HepG2 (cell line): ENCODE measurements at regions not wholly inside any gene's neighbourhood (a gene's known extent, or its start where the extent isn't known, plus 50 kb on each side); places are given as distances from the start of the nearest gene placed in this dataset.
A peak's percentile ranks its signal among the peaks of the same experiment; 100 is the strongest.

ENCODE experiments used
- ATAC-seq: fragments of 200-7000 bp; cut with Tn5 transposase; 3 replicates; pipeline ENCODE4 v1.9.1; 2020; ENCODE audit warnings: mild to moderate bottlenecking, moderate library complexity
- BruUV-seq: library from RNA; stranded (reverse); fragments of 400-500 nt; replicated peaks from 2 replicates; lab custom pipeline; 2021; lab: Mats Ljungman, UMichigan
- CTCF ChIA-PET: fragments of 300-600 bp; formaldehyde crosslinking; extraction: SDS; loops from one replicate; lab custom pipeline; 2021; ENCODE audit warnings: low total read pairs, inconsistent platforms, low intra/inter-chr PET ratio; lab: Yijun Ruan, JAX
- POLR2A ChIA-PET: fragments of 350-600 bp; sonication (Branson Sonifier 250); formaldehyde crosslinking; loops from one replicate; lab custom pipeline; 2020; ENCODE audit warnings: antibody characterized with exemption, inconsistent platforms; lab: Yijun Ruan, JAX
- DNase-seq: peaks from one replicate; pipeline ENCODE4 v3.0.0-alpha.2; 2015; ENCODE audit warnings: low spot score
- FAIRE-seq: peaks from 3 replicates; lab custom pipeline; 2011; peaks lifted over from hg19 to GRCh38; lab: Jason Lieb, UNC
- H2AFZ ChIP-seq: one replicate; pipeline ENCODE4 v1.6.1; 2011; ENCODE audit warnings: low read length, inconsistent platforms
- H3K27ac ChIP-seq: fragments of 300-600 bp; 3 replicates; pipeline ENCODE4 v1.8.0; 2011; ENCODE audit warnings: mixed run types, mild to moderate bottlenecking, mixed read lengths, low read length, inconsistent platforms; ENCODE audit not compliant: insufficient read depth; ENCODE audit errors: extremely low read length
- H3K27me3 ChIP-seq, 2 experiments: fragments of 200-600 bp in 1 of 2; 2 replicates in 1 of 2; 3 replicates in 1 of 2; pipeline versions ENCODE4 v1.6.0 to v1.8.0; 2011; ENCODE audit warnings: low read length in 2 of 2, mild to moderate bottlenecking in 2 of 2, moderate library complexity in 2 of 2, inconsistent platforms in 1 of 2; ENCODE audit not compliant: insufficient read depth in 2 of 2, control insufficient read depth in 1 of 2
- H3K36me3 ChIP-seq, 2 experiments: fragments of 200-600 bp in 1 of 2; replicated peaks in 1 of 2; 2 replicates in 1 of 2; 3 replicates in 1 of 2; pipeline versions ENCODE4 v1.5.1 to v1.8.0; 2011; ENCODE audit warnings: low read length in 2 of 2, inconsistent platforms in 1 of 2; ENCODE audit not compliant: insufficient read depth in 2 of 2, control insufficient read depth in 1 of 2
- H3K4me1 ChIP-seq: 2 replicates; pipeline ENCODE4 v1.5.1; 2012; ENCODE audit warnings: low read length, inconsistent platforms; ENCODE audit not compliant: insufficient read depth
- H3K4me2 ChIP-seq: 2 replicates; pipeline ENCODE4 v1.6.0; 2011; ENCODE audit warnings: low read depth, low read length, inconsistent platforms
- H3K4me3 ChIP-seq, 3 experiments: fragments of 200-600 bp in 1 of 3; sonication (generic), shearing (Covaris generic) in 1 of 3; replicated peaks in 1 of 3; 2 replicates each; pipeline ENCODE4 v1.5.1; 2011 to 2016; ENCODE audit warnings: low read length in 3 of 3, inconsistent platforms in 2 of 3, low read depth in 2 of 3, mild to moderate bottlenecking in 2 of 3, control low read depth in 1 of 3, mixed read lengths in 1 of 3; ENCODE audit not compliant: insufficient read depth in 1 of 3
- H3K79me2 ChIP-seq: one replicate; pipeline ENCODE4 v1.6.1; 2011; ENCODE audit warnings: low read length, inconsistent platforms; ENCODE audit not compliant: insufficient read depth
- H3K9ac ChIP-seq: 2 replicates; pipeline ENCODE4 v1.6.0; 2011; ENCODE audit warnings: mild to moderate bottlenecking, low read depth, low read length, inconsistent platforms; ENCODE audit not compliant: insufficient read depth
- H3K9me3 ChIP-seq: 2 replicates; pipeline ENCODE4 v1.5.1; 2012; ENCODE audit warnings: mild to moderate bottlenecking, low read length
- H4K20me1 ChIP-seq: 2 replicates; pipeline ENCODE4 v1.6.0; 2011; ENCODE audit warnings: inconsistent platforms, mild to moderate bottlenecking, low read length, moderate library complexity; ENCODE audit not compliant: insufficient read depth
- ELF3 ChIP-seq: IDR thresholded peaks from 2 replicates; pipeline ENCODE4 v1.6.1; 2016; ENCODE audit warnings: missing genetic modification reagents, missing compliant biosample characterization
- FOXA3 ChIP-seq: IDR thresholded peaks from 2 replicates; pipeline ENCODE4 v1.6.1; 2016; ENCODE audit warnings: missing genetic modification reagents, missing compliant biosample characterization
- KDM3A ChIP-seq: IDR thresholded peaks from 2 replicates; pipeline ENCODE4 v1.6.1; 2018; ENCODE audit warnings: low read depth, missing compliant biosample characterization
- MAFF ChIP-seq: IDR thresholded peaks from 2 replicates; pipeline ENCODE4 v1.6.1; 2011; ENCODE audit warnings: low read depth, low read length, improper control_type of control experiment
- MIXL1 ChIP-seq: IDR thresholded peaks from 2 replicates; pipeline ENCODE4 v1.6.1; 2016
- NCOA5 ChIP-seq: sonication (generic); formaldehyde crosslinking; IDR thresholded peaks from 2 replicates; pipeline ENCODE4 v1.4.0; 2020; ENCODE audit warnings: missing genetic modification reagents
- POLR2AphosphoS2 ChIP-seq: IDR thresholded peaks from 2 replicates; pipeline ENCODE4 v1.6.1; 2011; ENCODE audit warnings: low read depth, low read length, improper control_type of control experiment
- RXRB ChIP-seq: IDR thresholded peaks from 2 replicates; pipeline ENCODE4 v1.6.1; 2016; ENCODE audit warnings: borderline replicate concordance, missing genetic modification reagents, missing compliant biosample characterization
- SAP130 ChIP-seq: IDR thresholded peaks from 2 replicates; pipeline ENCODE4 v1.6.1; 2016; ENCODE audit warnings: low read depth
- STAG1 ChIP-seq: sonication (generic); formaldehyde crosslinking; IDR thresholded peaks from 2 replicates; pipeline ENCODE4 v1.4.0; 2020; ENCODE audit warnings: missing genetic modification reagents
- STAT5B ChIP-seq: sonication (generic); formaldehyde crosslinking; IDR thresholded peaks from 2 replicates; pipeline ENCODE4 v1.4.0; 2020; ENCODE audit warnings: missing genetic modification reagents
- TEAD3 ChIP-seq: optimal IDR thresholded peaks from 2 replicates; pipeline ENCODE3; 2016; ENCODE audit warnings: borderline replicate concordance
- ZNF678 ChIP-seq: sonication (generic); formaldehyde crosslinking; IDR thresholded peaks from 2 replicates; pipeline ENCODE4 v1.4.0; 2020; ENCODE audit warnings: mild to moderate bottlenecking, missing genetic modification reagents
- ZNF724P ChIP-seq: sonication (generic); formaldehyde crosslinking; IDR thresholded peaks from 2 replicates; pipeline ENCODE4 v1.8.0; 2022; ENCODE audit warnings: missing genetic modification reagents, borderline replicate concordance
- WGBS: methylation state at CpG from one replicate; pipeline ENCODE4 v1.1.6; 2017; ENCODE audit warnings: low lambda C conversion rate; 5-methylcytosine and 5-hydroxymethylcytosine counted together
- in situ Hi-C: cut with HindIII; loops from 2 replicates; pipeline ENCODE4 v1.10.0; 2017; ENCODE audit warnings: low pct_unique_long_range_greater_than_20kb; ENCODE audit not compliant: extremely low pct_ligation_motif_present
- intact Hi-C: fragments of 100-400 bp; cut with micrococcal nuclease; formaldehyde crosslinking; loops from one replicate; pipeline ENCODE4 v1.10.0; 2022; ENCODE audit not compliant: unreplicated experiment
- TF ChIP-seq, protein P1 (sequence below): sonication (generic); formaldehyde crosslinking; IDR thresholded peaks from 2 replicates; pipeline ENCODE4 v1.4.0; 2020; ENCODE audit warnings: missing genetic modification reagents, mild to moderate bottlenecking, borderline replicate concordance

DNA sequence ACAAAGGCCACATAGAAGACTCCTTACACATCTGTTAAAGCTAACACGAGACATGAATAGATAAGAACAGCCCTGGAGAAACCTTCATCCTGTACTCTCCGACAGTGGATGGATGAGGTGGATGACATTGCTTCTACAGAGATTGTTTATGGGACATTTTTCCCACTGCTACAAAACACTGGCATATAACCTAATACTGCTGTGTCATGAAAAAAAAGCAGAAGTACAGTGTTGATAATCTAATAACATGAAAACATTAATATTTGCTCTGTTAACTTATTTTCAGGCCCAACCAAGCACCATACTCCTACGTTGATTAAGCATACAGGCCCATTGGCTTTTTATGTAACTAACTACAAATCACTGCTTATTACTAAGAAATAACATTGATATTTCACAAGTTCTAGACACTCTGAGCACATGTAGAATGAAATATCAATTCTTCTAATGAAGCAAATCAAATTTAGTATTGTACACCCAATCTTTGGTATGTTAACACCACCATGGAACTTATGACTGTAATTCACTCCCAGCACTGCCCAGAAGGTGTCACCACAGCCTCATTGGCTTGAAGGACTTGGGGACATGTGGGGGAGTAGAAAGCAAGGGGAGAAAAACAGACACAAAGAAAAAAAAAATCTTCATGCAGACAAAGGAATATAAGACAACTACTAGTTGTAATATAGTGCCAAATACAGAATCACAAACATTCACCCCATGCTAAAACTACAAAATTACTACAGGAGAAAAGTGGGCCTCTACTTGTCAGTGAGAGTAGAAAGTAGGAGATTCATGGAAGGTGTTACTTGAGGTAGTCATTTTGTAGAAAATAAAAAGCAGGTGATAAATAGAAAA, 330.0 kb upstream of the PMFBP1 start (continued):
- TF ChIP-seq STAG1 (CRISPR knock-in tag) (peak; percentile 98), TEAD3 (peak; percentile 63), MIXL1 (CRISPR knock-in tag) (0 out of 2 replicates have a peak, but pooled peaks have one; percentile 53), ZNF678 (CRISPR knock-in tag) (no peak), ELF3 (CRISPR knock-in tag) (0 out of 2 replicates have a peak, but pooled peaks have one; percentile 9), RXRB (CRISPR knock-in tag) (peak; percentile 38; the same call in 1 of the 2 replicates), FOXA3 (CRISPR knock-in tag) (no peak), KDM3A (CRISPR knock-in tag) (peak; percentile 43; the same call in 1 of the 2 replicates), SAP130 (CRISPR knock-in tag) (peak; percentile 26; the same call in 1 of the 2 replicates), MAFF (peak; percentile 88)
- TF ChIP-seq, protein P1, sequence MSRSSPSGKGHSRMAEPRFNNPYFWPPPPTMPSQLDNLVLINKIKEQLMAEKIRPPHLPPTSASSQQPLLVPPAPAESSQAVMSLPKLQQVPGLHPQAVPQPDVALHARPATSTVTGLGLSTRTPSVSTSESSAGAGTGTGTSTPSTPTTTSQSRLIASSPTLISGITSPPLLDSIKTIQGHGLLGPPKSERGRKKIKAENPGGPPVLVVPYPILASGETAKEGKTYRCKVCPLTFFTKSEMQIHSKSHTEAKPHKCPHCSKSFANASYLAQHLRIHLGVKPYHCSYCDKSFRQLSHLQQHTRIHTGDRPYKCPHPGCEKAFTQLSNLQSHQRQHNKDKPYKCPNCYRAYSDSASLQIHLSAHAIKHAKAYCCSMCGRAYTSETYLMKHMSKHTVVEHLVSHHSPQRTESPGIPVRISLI (CRISPR knock-in tag), result peak; percentile 15; the same call in 1 of the 2 replicates
- TF ChIP-seq, all 625 proteins: peak for 21

DNA sequence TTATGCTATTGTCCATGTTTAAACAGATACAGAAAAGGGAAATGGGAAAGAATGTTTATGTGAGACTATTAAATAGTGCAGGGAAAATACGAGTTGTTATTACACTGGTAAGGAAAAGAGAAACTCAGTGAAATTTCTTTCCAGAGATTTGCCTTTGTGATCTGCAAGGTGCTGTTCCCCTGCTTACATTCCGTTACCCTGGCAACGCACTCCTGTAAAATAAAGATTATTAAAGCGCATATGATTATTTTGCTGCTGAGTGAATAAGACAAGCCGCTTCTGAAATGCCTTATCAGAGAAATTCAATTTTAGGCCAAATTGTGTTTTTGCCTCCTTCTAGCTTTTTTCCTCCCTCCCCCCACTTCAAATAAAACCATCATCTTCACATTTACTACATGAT, 328.6 kb upstream of the PMFBP1 start:
- no peak for FAIRE-seq
- in situ Hi-C loops (loop anchor here (25.0 kb wide), 2 partner anchors 337 to 687 kb away; no protein-coding TSS in a partner anchor), intact Hi-C loops (loop anchor here (5.0 kb wide), 2 partner anchors 162 to 322 kb away; no protein-coding TSS in a partner anchor)
- ATAC-seq, result no peak
- TF ChIP-seq POLR2AphosphoS2 (no peak), STAT5B (CRISPR knock-in tag) (no peak), NCOA5 (CRISPR knock-in tag) (no peak), ZNF724P (no peak)
- H2AFZ ChIP-seq, result no peak overlapping the region
- H3K27me3 ChIP-seq, result no peaks in the 10 kb centered on the region
- no peak overlapping the region for H3K4me2 ChIP-seq
- no peaks in the 10 kb centered on the region for H3K79me2 ChIP-seq
- ChIA-PET POLR2A (no interaction called here), CTCF (no interaction called here)
- H3K27ac ChIP-seq, result no peak overlapping the region
- no TSS peak for BruUV-seq
- no peaks in the 10 kb centered on the region for H3K4me1 ChIP-seq
- no peaks in the 10 kb centered on the region for H3K9me3 ChIP-seq
- DNase-seq, result no peak
- no peaks in the 10 kb centered on the region for H4K20me1 ChIP-seq
- 0 out of 5 replicates have a peak, but pooled peaks cover 0 to under 1% of the 10 kb centered on the region in 2 experiments for H3K36me3 ChIP-seq
- 99% methylated on average over 5 of the region's 5 CpGs for WGBS
- no peak overlapping the region for H3K4me3 ChIP-seq
- H3K9ac ChIP-seq, result no peak overlapping the region
